Activated naive CD4-positive, alpha-beta T cell treated with anti-CD3 and anti-CD28 coated beads, Interleukin-2, amount 50 U/mL, for 72 hours (primary cell): ENCODE measurements at regions not wholly inside any gene's neighbourhood (a gene's known extent, or its start where the extent isn't known, plus 50 kb on each side); places are given as distances from the start of the nearest gene placed in this dataset.
"Not testable (repeated sequence)": the region's sequence is repeated elsewhere in the genome, so short reads cannot be mapped to it uniquely, and the experiment has no call there.

Experiments
- ATAC-seq, 2 donors: fragments of 150-1000 bp; cut with Tn5 transposase; 2 replicates each; pipeline ENCODE4 v1.10.0; 2021; ENCODE audit warnings: mild to moderate bottlenecking in 2 of 2, moderate library complexity in 2 of 2
- DNase-seq, 2 donors: peaks; one replicate each; pipeline ENCODE4 v3.0.0; 2021 to 2022; ENCODE audit warnings: low spot score in 2 of 2
- H3K27ac Mint-ChIP-seq, 2 donors: one replicate each; pipeline ENCODE4 v1.8.0; 2022; ENCODE audit warnings: mild to moderate bottlenecking in 2 of 2, mixed read lengths in 2 of 2
- H3K36me3 Mint-ChIP-seq, 2 donors: one replicate each; pipeline ENCODE4 v1.8.0; 2022; ENCODE audit warnings: mixed read lengths in 2 of 2
- H3K9me3 Mint-ChIP-seq, 2 donors: one replicate each; pipeline ENCODE4 v1.8.0; 2022; ENCODE audit warnings: mixed read lengths in 2 of 2

DNA sequence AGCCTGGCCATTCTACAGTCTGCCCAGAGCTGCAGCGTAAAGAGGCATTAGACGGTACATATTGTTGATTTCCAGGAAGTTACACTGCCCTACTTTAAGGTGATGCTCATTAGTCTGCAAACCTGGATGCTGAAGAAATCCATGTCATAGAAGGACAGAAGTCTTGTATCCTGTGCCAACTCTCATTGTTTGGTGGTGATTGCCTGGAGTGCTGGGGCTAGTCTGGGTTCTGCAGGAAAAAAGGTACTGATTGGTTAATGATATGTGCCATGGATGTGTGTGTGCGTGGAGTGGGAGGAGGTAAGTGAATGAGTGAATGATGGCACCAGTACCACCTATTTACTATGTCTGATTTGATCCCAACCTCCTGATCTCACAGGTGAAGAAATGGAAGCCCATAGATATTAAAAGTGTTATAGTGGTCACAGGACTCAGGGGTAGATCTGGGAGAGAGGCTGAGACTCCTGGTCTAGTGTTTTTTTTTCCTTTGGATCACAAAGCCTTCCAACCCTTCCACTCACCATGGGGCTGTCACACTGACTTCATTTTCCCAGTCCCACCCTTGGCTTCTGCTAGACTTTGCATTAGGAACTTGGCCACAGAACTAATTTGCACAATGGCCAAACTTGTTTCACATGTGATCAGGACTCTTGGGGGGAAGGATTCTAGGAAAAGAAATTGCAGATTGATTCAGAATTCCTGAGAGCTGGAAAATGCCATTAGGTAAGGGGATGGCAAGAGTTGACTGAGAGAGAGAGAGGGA is 96.1 kb downstream of the TMX1 start:
- ATAC-seq (no peak), DNase-seq (no peak)
- no peak overlapping the region for H3K27ac Mint-ChIP-seq
- H3K36me3 Mint-ChIP-seq: no peaks in the 10 kb centered on the region
- H3K9me3 Mint-ChIP-seq: no peaks in the 10 kb centered on the region

GRCh38 chr14:51336734-51337133 is 96.7 kb downstream of the TMX1 start:
- ATAC-seq (no peak), DNase-seq (no peak)
- no peaks in the 10 kb centered on the region for H3K9me3 Mint-ChIP-seq
- no peak overlapping the region for H3K27ac Mint-ChIP-seq
- H3K36me3 Mint-ChIP-seq: no peaks in the 10 kb centered on the region

GRCh38 chr14:51337520-51337919 is 97.5 kb downstream of the TMX1 start:
- Mint-ChIP-seq H3K27ac (no peak overlapping the region), H3K9me3 (no peaks in the 10 kb centered on the region), H3K36me3 (no peaks in the 10 kb centered on the region)
- ATAC-seq: no peak
- no peak for DNase-seq

DNA sequence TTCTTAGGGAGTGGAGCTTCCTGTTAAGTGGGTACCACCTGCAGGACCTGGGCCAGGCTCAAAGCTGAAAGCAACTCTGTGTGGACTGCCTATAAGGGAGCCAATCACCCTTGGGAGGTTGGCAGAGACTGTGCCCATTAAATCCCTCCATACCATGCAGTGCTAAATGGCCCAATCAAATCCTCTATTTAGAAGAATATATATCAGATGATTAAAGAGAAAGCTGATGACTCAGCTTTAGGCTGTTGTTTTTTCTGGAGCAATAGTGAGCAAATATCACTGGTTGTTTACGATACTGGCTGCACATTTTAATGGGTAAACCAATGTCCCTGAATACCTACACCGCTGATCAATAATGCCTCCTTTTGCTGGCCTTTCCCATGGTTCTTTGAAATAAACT is 101.3 kb downstream of the TMX1 start:
- H3K27ac Mint-ChIP-seq: no peak overlapping the region
- peaks cover 8 to 9% of the 10 kb centered on the region in 2 donors for H3K9me3 Mint-ChIP-seq
- ATAC-seq: no peak
- DNase-seq: no peak
- H3K36me3 Mint-ChIP-seq: peaks cover 8% of the 10 kb centered on the region in 2 donors

DNA sequence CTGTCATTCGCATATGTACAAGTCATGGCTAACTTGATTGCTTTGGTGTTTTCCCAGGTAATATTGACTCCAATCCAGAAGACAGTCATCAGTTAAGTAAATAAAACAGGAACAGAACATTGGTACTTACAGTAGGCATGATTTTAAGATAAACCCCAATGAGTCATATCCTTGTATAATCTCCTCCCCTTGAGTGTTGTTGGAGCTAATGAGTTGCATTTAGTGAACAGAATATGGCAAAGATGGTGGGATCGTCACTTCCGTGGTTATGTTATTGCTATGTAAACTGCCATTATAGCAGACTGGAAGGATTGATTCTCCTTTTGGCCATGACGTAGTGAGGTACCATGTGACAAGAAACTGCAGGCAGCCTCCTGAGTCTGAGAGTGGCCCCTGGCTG is 102.2 kb downstream of the TMX1 start:
- Mint-ChIP-seq H3K36me3 (peaks cover 8% of the 10 kb centered on the region in 2 donors), H3K27ac (no peak overlapping the region), H3K9me3 (peaks cover 8 to 9% of the 10 kb centered on the region in 2 donors)
- ATAC-seq (no peak), DNase-seq (no peak)

DNA sequence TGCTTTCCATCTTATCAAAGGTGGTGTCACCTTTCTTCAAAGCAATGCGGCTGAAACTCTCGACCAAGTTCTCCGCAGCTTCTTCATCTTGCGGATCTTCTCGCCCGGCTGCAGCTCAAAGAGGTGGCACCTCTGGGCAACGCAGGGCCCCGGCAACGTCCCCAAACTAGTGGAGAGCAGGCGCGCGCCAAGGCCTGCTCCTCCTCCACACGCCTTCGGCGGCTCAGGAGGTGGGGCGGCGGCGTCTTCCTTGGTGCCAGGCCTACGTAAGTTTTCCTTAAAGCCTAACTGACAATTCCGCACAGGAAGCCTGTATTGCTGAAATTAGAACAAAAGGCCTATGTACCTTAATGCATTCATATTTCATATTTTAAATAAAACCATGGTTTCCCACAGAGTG is 112.0 kb downstream of the TMX1 start:
- no peak overlapping the region for H3K27ac Mint-ChIP-seq
- peaks cover 0 to 6% of the 10 kb centered on the region in 2 donors for H3K9me3 Mint-ChIP-seq
- H3K36me3 Mint-ChIP-seq: no peaks in the 10 kb centered on the region
- no peak for ATAC-seq
- DNase-seq: no peak

DNA sequence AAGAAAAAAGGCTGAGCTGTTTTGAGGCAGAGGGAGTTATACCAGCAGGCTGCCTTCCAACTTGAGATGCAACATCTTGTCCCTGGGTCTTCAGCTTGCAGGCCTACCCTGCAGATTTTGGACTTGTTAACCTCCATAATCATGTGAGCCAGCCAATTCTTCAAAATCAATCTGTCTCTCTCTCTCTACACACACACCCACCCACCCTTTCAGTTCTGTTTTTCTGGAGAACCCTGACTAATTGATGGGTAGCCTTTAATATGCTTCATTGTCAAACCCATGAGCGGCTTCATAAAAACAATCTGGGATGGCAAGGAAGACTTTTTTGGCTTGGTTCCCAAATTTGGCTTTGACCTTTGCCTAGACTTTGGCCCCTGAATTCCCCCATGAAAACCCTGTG is 113.9 kb downstream of the TMX1 start:
- Mint-ChIP-seq H3K9me3 (no peaks in the 10 kb centered on the region), H3K27ac (no peak overlapping the region), H3K36me3 (no peaks in the 10 kb centered on the region)
- ATAC-seq: no peak
- no peak for DNase-seq

GRCh38 chr14:51354846-51355245 is 114.8 kb downstream of the TMX1 start:
- H3K36me3 Mint-ChIP-seq: no peaks in the 10 kb centered on the region
- H3K27ac Mint-ChIP-seq: no peak overlapping the region
- ATAC-seq: no peak
- H3K9me3 Mint-ChIP-seq: no peaks in the 10 kb centered on the region
- no peak for DNase-seq

DNA sequence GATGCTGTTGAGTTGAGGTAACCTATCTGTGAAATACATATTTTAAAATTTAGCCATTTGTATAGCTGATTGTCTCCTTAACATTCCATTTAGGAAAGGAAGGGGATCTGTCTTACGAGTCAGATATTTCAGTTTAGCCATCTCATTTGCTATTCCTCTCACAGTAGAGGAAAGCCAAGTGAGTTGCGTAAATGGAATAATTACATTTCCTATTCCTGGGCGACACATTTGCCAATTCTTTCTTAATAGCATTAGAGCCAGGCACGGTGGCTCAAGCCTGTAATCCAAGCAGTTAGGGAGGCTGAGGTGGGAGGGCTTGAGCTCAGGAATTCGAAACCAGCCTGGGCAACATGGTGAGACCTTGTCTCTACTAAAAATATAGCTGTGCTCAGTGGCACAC is 116.3 kb downstream of the TMX1 start:
- Mint-ChIP-seq H3K9me3 (no peaks in the 10 kb centered on the region), H3K36me3 (no peaks in the 10 kb centered on the region), H3K27ac (no peak overlapping the region)
- no peak for DNase-seq
- no peak for ATAC-seq

DNA sequence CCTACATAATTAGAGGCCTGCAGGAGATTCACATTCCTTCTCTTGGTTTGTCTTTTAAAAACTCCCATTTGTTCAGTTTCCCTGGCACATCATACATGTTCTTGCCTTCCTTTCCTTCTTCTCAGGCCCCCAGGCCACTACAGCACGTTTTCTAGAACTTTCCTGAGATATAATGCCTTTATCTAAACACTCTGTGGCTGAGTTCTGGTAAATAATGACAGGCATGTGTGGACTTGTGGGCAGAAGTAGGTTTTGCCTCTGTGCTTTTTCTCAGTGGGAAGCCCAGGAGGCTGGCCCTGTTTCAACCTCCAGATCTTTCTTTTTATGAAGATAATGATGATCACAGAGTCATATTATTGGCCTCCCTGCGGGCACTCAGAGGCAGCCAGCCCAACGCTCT is 117.2 kb downstream of the TMX1 start:
- no peaks in the 10 kb centered on the region for H3K9me3 Mint-ChIP-seq
- H3K27ac Mint-ChIP-seq: no peak overlapping the region
- DNase-seq: no peak
- no peak for ATAC-seq
- H3K36me3 Mint-ChIP-seq: no peaks in the 10 kb centered on the region

GRCh38 chr14:51360592-51360991 is 120.5 kb downstream of the TMX1 start:
- H3K9me3 Mint-ChIP-seq: no peaks in the 10 kb centered on the region
- DNase-seq (no peak), ATAC-seq (no peak)
- H3K27ac Mint-ChIP-seq: no peak overlapping the region
- H3K36me3 Mint-ChIP-seq: no peaks in the 10 kb centered on the region

DNA sequence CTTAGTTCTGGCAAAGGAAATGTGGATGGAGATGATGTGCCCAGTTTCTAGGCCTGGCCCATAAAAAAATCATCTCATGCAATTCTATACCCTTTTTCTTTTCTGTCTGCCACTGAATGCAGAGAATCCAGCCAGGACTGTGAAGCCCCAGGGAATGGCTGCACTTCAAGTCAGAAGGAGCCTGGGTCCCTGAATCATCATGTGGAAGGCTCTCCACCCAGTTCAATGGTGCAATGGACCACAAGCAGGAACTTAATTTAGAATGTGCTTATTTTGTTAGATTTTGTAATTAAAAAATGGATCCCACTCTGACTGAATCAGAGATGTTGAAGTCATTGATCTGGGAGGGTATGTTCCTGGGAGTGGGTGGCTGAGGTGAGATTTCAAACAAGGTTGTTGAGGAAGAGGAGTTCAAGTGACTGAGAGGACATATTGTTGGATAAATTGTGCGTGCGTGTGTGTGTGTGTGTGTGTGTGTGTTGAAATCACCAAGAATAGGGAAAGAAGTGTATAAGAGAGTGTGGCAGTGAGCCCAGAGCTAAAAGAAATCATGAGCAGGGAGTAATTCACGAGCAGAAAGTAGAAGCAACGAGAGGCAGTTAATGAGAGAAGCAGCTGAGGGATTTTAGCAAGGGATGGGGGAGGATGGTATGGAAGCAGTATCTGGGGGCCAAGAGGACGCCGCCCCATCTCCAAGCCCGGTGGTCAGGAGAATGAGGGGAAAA is 125.4 kb downstream of the TMX1 start:
- H3K36me3 Mint-ChIP-seq: no peaks in the 10 kb centered on the region
- no peak for DNase-seq
- H3K27ac Mint-ChIP-seq: no peak overlapping the region
- no peaks in the 10 kb centered on the region for H3K9me3 Mint-ChIP-seq
- no peak for ATAC-seq

GRCh38 chr14:51366460-51366859 is 126.4 kb downstream of the TMX1 start:
- ATAC-seq, H3K9me3 Mint-ChIP-seq, H3K27ac Mint-ChIP-seq, DNase-seq, H3K36me3 Mint-ChIP-seq: not testable (repeated sequence)

DNA sequence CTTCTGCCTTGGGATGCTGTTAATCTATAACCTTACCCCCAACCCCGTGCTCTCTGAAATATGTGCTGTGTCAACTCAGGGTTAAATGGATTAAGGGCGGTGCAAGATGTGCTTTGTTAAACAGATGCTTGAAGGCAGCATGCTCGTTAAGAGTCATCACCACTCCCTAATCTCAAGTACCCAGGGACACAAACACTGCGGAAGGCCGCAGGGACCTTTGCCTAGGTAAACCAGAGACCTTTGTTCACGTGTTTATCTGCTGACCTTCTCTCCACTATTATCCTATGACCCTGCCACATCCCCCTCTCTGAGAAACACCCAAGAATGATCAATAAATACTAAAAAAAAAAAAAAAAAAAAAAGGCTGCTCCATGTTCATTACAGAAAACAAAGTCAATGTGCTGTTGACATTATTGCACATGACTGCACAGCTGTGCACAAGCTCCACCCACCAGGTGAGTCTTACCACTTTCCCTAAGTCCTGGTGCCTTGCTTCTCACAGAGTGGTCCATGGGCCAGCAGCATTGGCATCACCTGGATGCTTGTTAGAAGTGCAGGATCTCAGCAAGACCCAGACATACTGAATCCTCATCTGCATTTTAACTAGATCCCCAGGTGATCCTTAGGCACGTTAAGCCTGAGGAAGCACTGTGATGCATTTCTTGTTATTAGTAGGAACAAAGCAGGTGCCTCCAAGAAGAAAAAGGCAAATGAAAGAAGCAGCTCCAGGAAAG is 127.0 kb downstream of the TMX1 start:
- H3K27ac Mint-ChIP-seq, H3K36me3 Mint-ChIP-seq, DNase-seq, ATAC-seq, H3K9me3 Mint-ChIP-seq: not testable (repeated sequence)

- Mint-ChIP-seq H3K36me3 (no peaks in the 10 kb centered on the region), H3K9me3 (no peaks in the 10 kb centered on the region), H3K27ac (no peak overlapping the region)
- DNase-seq (no peak), ATAC-seq (no peak)
Measured at GRCh38 chr14:51367600-51367931, 127.5 kb downstream of the TMX1 start.

DNA sequence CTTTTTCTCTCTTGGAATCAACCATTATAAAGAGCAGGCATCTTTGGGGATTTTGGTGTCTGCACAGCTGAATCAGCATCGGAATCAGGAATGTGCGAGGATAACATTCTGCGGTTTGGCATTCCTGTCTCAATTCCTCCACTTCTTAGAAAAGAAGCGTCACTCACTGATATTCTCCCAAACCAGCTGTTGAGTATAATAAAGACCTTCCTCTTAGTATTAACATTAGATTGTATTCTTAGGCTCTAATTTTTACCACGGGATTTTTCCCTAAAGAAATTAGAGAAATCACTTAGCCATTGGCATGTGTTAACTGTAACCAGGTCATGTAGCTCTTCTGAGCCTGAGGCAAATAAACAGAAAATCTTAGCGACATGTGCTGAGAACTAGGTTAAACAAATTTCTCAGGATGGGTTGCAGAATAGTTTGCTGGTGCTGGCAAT is 128.7 kb downstream of the TMX1 start:
- ATAC-seq: no peak
- DNase-seq: no peak
- no peak overlapping the region for H3K27ac Mint-ChIP-seq
- H3K9me3 Mint-ChIP-seq: no peaks in the 10 kb centered on the region
- H3K36me3 Mint-ChIP-seq: no peaks in the 10 kb centered on the region

GRCh38 chr14:51369814-51370213 is 129.8 kb downstream of the TMX1 start:
- peak in 1 of 2 donors; percentile 29 for DNase-seq
- Mint-ChIP-seq H3K27ac (no peak overlapping the region), H3K36me3 (no peaks in the 10 kb centered on the region), H3K9me3 (no peaks in the 10 kb centered on the region)
- no peak for ATAC-seq
